Gastroesophageal sphincter (tissue), 4 donors: ENCODE measurements at regions not wholly inside any gene's neighbourhood (a gene's known extent, or its start where the extent isn't known, plus 50 kb on each side); places are given as distances from the start of the nearest gene placed in this dataset.

Experiments
- ATAC-seq: fragments of 150-250 bp; one replicate; pipeline ENCODE4 v1.9.1; 2016; ENCODE audit warnings: mild to moderate bottlenecking, moderate library complexity
- H3K27ac ChIP-seq, 4 donors: fragments of 200-600 bp; sonication (generic) in 3 of 4; 1 replicate in 3 of 4; 2 replicates in 1 of 4; pipeline ENCODE4 v1.5.1; 2016 to 2019
- H3K27me3 ChIP-seq: fragments of 200-600 bp; sonication (generic); one replicate; pipeline ENCODE4 v1.5.1; 2019
- H3K36me3 ChIP-seq, 2 donors: fragments of 200-600 bp; sonication (generic); one replicate each; pipeline ENCODE4 v1.5.1; 2019; ENCODE audit warnings: control low read depth in 1 of 2
- H3K4me1 ChIP-seq, 3 donors: fragments of 200-600 bp; sonication (generic); 1 replicate in 2 of 3; 2 replicates in 1 of 3; pipeline ENCODE4 v1.5.1; 2016 to 2019; ENCODE audit warnings: control low read depth in 2 of 3
- H3K4me3 ChIP-seq, 2 donors: fragments of 200-600 bp; sonication (generic); one replicate each; pipeline ENCODE4 v1.5.1; 2019; ENCODE audit warnings: mild to moderate bottlenecking in 1 of 2, moderate library complexity in 1 of 2
- H3K9me3 ChIP-seq, 3 donors: fragments of 200-600 bp; sonication (generic); one replicate each; pipeline ENCODE4 v1.5.1; 2017 to 2019; ENCODE audit warnings: control low read depth in 2 of 3
- EP300 ChIP-seq: sonication (generic); formaldehyde crosslinking; IDR thresholded peaks from one replicate; pipeline ENCODE4 v1.6.1; 2017; ENCODE audit warnings: antibody characterized with exemption, mild to moderate bottlenecking
- POLR2A ChIP-seq, 2 donors: fragments of 450-650 bp; IDR thresholded peaks; one replicate each; pipeline ENCODE4 v1.6.1; 2017; ENCODE audit warnings: antibody characterized with exemption in 2 of 2, mild to moderate bottlenecking in 2 of 2, moderate library complexity in 1 of 2
- POLR2AphosphoS5 ChIP-seq: sonication (generic); formaldehyde crosslinking; IDR thresholded peaks from one replicate; pipeline ENCODE4 v1.6.1; 2017; ENCODE audit warnings: antibody characterized with exemption
- WGBS, 2 donors: methylation state at CpG; one replicate each; pipeline ENCODE4 v1.1.5; 2018; ENCODE audit warnings: low coverage in 1 of 2; 5-methylcytosine and 5-hydroxymethylcytosine counted together
- TF ChIP-seq, protein P1 (sequence below), 4 experiments: fragments of 200-600 bp in 2 of 4; fragments of 450-650 bp in 2 of 4; sonication (generic) in 1 of 4; IDR thresholded peaks; one replicate each; pipeline ENCODE4 v1.5.1; 2017 to 2019; ENCODE audit warnings: antibody characterized with exemption in 4 of 4, mild to moderate bottlenecking in 2 of 4, moderate library complexity in 2 of 4

DNA sequence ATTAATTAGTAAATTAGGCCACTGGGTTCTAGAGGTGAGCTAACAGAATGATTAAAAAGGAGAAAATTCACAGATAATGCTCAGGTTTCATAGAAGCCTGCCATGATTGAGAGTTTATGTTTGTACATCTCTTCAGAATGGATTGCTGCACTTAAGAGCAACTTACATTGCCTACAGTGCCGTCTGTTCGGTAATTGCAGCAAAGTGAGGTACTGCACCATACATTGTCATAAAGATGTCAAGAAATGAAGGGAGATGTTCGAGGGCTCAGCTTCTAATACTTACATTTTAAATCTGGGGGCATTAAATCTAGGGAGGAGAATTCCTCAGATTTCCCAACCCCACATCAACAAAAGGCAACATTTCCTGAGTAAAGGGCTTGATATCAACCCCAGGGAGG, 976.2 kb upstream of the FANCL start:
- Histone ChIP-seq H3K4me1 (no peaks in the 10 kb centered on the region), H3K27ac (no peak overlapping the region), H3K27me3 (no peaks in the 10 kb centered on the region), H3K36me3 (no peaks in the 10 kb centered on the region), H3K9me3 (no peaks in the 10 kb centered on the region), H3K4me3 (no peak overlapping the region)
- ATAC-seq: no peak
- whole genome bisulfite sequencing, 2 donors: 53 to 94% methylated on average over 3 of the region's 3 CpGs
- TF ChIP-seq, protein P1, sequence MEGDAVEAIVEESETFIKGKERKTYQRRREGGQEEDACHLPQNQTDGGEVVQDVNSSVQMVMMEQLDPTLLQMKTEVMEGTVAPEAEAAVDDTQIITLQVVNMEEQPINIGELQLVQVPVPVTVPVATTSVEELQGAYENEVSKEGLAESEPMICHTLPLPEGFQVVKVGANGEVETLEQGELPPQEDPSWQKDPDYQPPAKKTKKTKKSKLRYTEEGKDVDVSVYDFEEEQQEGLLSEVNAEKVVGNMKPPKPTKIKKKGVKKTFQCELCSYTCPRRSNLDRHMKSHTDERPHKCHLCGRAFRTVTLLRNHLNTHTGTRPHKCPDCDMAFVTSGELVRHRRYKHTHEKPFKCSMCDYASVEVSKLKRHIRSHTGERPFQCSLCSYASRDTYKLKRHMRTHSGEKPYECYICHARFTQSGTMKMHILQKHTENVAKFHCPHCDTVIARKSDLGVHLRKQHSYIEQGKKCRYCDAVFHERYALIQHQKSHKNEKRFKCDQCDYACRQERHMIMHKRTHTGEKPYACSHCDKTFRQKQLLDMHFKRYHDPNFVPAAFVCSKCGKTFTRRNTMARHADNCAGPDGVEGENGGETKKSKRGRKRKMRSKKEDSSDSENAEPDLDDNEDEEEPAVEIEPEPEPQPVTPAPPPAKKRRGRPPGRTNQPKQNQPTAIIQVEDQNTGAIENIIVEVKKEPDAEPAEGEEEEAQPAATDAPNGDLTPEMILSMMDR (IDR thresholded peaks at IDR 0.05): no peak
- TF ChIP-seq POLR2AphosphoS5 (no peak), POLR2A (IDR thresholded peaks at IDR 0.05) (no peak), EP300 (no peak)

DNA sequence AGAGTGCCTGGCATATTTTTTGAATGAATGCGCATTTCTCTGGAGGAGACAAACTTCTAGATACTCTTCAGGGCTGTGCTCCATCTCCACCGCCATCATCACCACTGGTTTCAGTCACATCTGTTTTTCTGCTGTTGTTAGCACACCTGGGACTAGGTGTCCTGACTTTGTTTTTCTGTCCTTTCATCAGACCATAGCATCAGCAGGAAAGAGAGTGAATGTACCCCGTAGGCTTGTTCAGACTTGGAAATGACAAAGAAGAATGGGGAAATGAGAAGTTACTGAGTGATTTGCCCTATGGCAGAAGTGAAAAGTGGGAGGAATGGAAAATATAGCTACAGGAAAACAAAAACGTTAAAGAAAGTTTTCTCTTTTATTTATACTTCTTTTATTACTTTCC, 965.2 kb upstream of the FANCL start:
- WGBS, 2 donors: 67 to 76% methylated on average over 2 to 4 of the region's 4 CpGs
- H3K27ac ChIP-seq: no peak overlapping the region
- no peaks in the 10 kb centered on the region for H3K27me3 ChIP-seq
- TF ChIP-seq EP300: no peak
- H3K9me3 ChIP-seq: no peaks in the 10 kb centered on the region
- H3K36me3 ChIP-seq: no peaks in the 10 kb centered on the region
- ATAC-seq: no peak
- H3K4me1 ChIP-seq: no peaks in the 10 kb centered on the region
- H3K4me3 ChIP-seq: no peak overlapping the region

DNA sequence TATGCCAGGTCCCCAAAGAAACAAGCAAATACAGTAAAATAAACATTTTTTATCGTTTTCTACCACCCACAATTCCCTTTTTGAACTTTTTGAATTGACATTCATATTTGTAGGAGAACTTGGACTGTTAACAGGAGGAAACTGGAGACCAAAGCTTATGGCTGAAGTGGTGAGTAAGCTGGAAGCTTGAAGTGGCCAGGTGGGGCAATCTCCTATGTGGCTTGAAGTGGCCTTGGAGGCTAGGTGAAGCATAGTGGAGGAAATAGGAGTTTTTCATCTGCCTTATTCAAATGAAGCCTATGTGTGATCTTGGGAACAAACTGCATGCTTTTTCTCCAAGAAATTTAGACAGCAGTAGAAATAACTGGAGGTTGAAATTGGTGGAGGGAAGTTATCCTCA, 962.9 kb upstream of the FANCL start:
- 44 to 89% methylated on average over 1 of the region's 1 CpG for WGBS, 2 donors
- no peak overlapping the region for H3K4me3 ChIP-seq
- no peaks in the 10 kb centered on the region for H3K36me3 ChIP-seq
- no peaks in the 10 kb centered on the region for H3K4me1 ChIP-seq
- TF ChIP-seq, protein P1 (IDR thresholded peaks at IDR 0.05): no peak
- H3K27me3 ChIP-seq: no peaks in the 10 kb centered on the region
- H3K27ac ChIP-seq: no peak overlapping the region
- no peaks in the 10 kb centered on the region for H3K9me3 ChIP-seq
- ATAC-seq: no peak

DNA sequence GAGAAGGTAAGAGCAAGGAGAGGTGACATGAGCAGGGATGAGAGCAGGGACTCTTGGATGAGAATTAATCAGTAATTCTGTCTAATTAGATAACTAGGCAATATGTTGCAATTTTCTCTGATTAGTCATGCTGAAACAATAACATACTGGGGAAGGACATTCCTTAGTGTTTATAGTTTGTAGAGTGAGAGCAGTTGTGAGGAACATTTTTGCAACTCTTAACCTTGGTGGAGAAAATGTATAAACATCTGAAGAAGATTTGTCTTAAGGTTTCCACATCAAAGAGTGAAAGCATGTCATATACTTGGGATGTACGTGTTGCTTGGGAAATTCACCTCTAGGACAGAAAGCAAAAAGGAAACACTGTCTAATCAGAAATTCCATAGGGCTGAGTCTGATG, 955.4 kb upstream of the FANCL start:
- no peak overlapping the region for H3K4me3 ChIP-seq
- no peaks in the 10 kb centered on the region for H3K36me3 ChIP-seq
- no peak for ATAC-seq
- 36 to 43% methylated on average over 1 of the region's 1 CpG for WGBS, 2 donors
- no peaks in the 10 kb centered on the region for H3K4me1 ChIP-seq
- no peaks in the 10 kb centered on the region for H3K9me3 ChIP-seq
- no peak overlapping the region for H3K27ac ChIP-seq
- no peaks in the 10 kb centered on the region for H3K27me3 ChIP-seq
- TF ChIP-seq, protein P1 (IDR thresholded peaks at IDR 0.05): no peak
- TF ChIP-seq POLR2AphosphoS5: no peak
- TF ChIP-seq EP300: no peak
- TF ChIP-seq POLR2A (IDR thresholded peaks at IDR 0.05): no peak

DNA sequence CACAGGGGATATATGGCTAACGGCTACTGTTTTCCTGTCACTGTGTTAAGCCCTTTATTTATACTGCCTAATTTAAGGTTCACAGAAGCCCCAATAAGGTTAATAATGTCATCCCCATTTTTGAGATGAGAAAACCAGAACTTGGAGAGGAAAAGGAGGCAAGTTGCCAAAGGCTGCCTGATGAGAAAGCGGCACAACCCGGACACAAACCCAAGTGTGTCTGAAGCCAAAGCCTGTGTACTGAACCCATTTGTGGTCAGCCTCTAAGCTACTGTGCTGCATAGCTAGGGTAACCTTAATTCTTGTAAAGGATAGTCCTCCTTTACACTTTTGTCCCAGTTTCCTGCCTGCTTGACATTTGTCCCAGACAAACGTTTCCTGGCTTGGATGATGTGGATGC, 954.7 kb upstream of the FANCL start:
- no peak for ATAC-seq
- Histone ChIP-seq H3K36me3 (no peaks in the 10 kb centered on the region), H3K4me3 (no peak overlapping the region), H3K4me1 (no peaks in the 10 kb centered on the region), H3K9me3 (no peaks in the 10 kb centered on the region), H3K27me3 (no peaks in the 10 kb centered on the region), H3K27ac (no peak overlapping the region)
- TF ChIP-seq EP300 (no peak), POLR2A (IDR thresholded peaks at IDR 0.05) (no peak), POLR2AphosphoS5 (no peak)
- TF ChIP-seq, protein P1 (IDR thresholded peaks at IDR 0.05): no peak
- WGBS, 2 donors: 92% methylated on average over 3 of the region's 4 CpGs; no CpG with 5 or more reads in 1 of the 2 donors

DNA sequence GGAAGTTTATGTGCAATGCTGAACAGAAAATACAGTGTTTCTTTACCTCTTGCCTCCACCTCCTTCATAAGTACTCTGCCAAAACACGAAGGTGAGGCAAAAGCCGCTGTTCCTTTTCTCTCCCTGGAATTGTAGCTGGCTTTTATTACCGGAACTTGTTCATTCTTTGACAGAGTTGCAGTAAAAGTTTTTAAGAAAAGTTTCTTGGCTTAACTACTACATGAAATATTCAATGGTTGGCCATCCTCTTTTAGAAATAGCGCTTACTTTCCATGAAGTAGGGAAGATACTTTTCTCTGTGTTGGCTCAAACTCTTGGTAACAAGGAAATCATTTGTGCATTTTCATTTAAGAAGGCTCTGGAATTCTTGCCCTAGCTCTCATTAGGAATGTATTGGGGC, 950.7 kb upstream of the FANCL start:
- no peak for TF ChIP-seq POLR2AphosphoS5
- no peak for TF ChIP-seq EP300
- TF ChIP-seq, protein P1 (IDR thresholded peaks at IDR 0.05): no peak
- TF ChIP-seq POLR2A (IDR thresholded peaks at IDR 0.05): no peak
- WGBS, 2 donors: 68 to 89% methylated on average over 4 of the region's 4 CpGs
- H3K4me3 ChIP-seq: no peak overlapping the region
- H3K27ac ChIP-seq: no peak overlapping the region
- no peak for ATAC-seq
- H3K4me1 ChIP-seq: no peaks in the 10 kb centered on the region
- no peaks in the 10 kb centered on the region for H3K36me3 ChIP-seq
- H3K27me3 ChIP-seq: no peaks in the 10 kb centered on the region
- no peaks in the 10 kb centered on the region for H3K9me3 ChIP-seq
